HL-60 (cell line): ENCODE measurements at regions not wholly inside any gene's neighbourhood (a gene's known extent, or its start where the extent isn't known, plus 50 kb on each side); places are given as distances from the start of the nearest gene placed in this dataset.

Experiments
- DNase-seq, 2 experiments: peaks; one replicate each; pipeline ENCODE4 v3.0.0-alpha.2; 2010 to 2020; ENCODE audit warnings: low read depth in 1 of 2, low spot score in 1 of 2
- H3K27ac ChIP-seq: fragments of 250-450 bp; sonication (Bioruptor Pico); replicated peaks from 2 replicates; pipeline ENCODE4 v1.5.1; 2020; ENCODE audit warnings: mild to moderate bottlenecking, moderate library complexity
- H3K27me3 ChIP-seq: fragments of 250-450 bp; sonication (Bioruptor Pico); 2 replicates; pipeline ENCODE4 v1.5.1; 2021; ENCODE audit warnings: mild to moderate bottlenecking, moderate library complexity; ENCODE audit not compliant: insufficient read depth, poor library complexity, severe bottlenecking
- H3K4me3 ChIP-seq: replicated peaks from 2 replicates; pipeline ENCODE4 v1.5.1; 2011; ENCODE audit warnings: mild to moderate bottlenecking, control low read depth, low read length; ENCODE audit not compliant: insufficient read depth
- CTCF ChIP-seq: IDR thresholded peaks from one replicate; pipeline ENCODE4 v1.5.1; 2011; ENCODE audit warnings: low read length, control low read depth, inconsistent platforms; ENCODE audit not compliant: insufficient read depth
- GABPA ChIP-seq: IDR thresholded peaks from 2 replicates; pipeline ENCODE4 v1.6.1; 2012; ENCODE audit warnings: low read depth
- POLR2AphosphoS5 ChIP-seq: IDR thresholded peaks from 2 replicates; pipeline ENCODE4 v1.6.1; 2012; ENCODE audit warnings: low read depth
- REST ChIP-seq: IDR thresholded peaks from 2 replicates; pipeline ENCODE4 v1.6.1; 2012; ENCODE audit warnings: low read depth; ENCODE audit not compliant: insufficient replicate concordance
- SPI1 ChIP-seq: IDR thresholded peaks from 2 replicates; pipeline ENCODE4 v1.6.1; 2012; ENCODE audit warnings: low read depth, mild to moderate bottlenecking, borderline replicate concordance

- DNase-seq = no peak
- no peak overlapping the region for H3K27ac ChIP-seq
- H3K4me3 ChIP-seq = no peak overlapping the region
- TF ChIP-seq POLR2AphosphoS5 (no peak), CTCF (no peak), SPI1 (no peak), GABPA (no peak), REST (no peak)
- H3K27me3 ChIP-seq = no peaks in the 10 kb centered on the region
Observed at GRCh38 chr10:28798964-28799363, 121.6 kb downstream of the BAMBI start.

GRCh38 chr10:28800144-28800543 lies 122.8 kb downstream of the BAMBI start:
- DNase-seq = no peak
- TF ChIP-seq REST = no peak
- no peak for TF ChIP-seq SPI1
- TF ChIP-seq GABPA = no peak
- no peak for TF ChIP-seq POLR2AphosphoS5
- TF ChIP-seq CTCF = no peak
- Histone ChIP-seq H3K4me3 (no peak overlapping the region), H3K27me3 (no peaks in the 10 kb centered on the region), H3K27ac (no peak overlapping the region)

- no peaks in the 10 kb centered on the region for H3K27me3 ChIP-seq
- no peak overlapping the region for H3K4me3 ChIP-seq
- TF ChIP-seq CTCF = no peak
- no peak for TF ChIP-seq GABPA
- no peak for TF ChIP-seq REST
- no peak for TF ChIP-seq POLR2AphosphoS5
- TF ChIP-seq SPI1 = no peak
- no peak for DNase-seq
- H3K27ac ChIP-seq = no peak overlapping the region
Observed at GRCh38 chr10:28801247-28801646, 123.9 kb downstream of the BAMBI start.
